ENCODE measurements at regions not wholly inside any gene's neighbourhood (a gene's known extent, or its start where the extent isn't known, plus 50 kb on each side); places are given as distances from the start of the nearest gene placed in this dataset.
A peak's percentile ranks its signal among the peaks of the same experiment; 100 is the strongest.

DNA sequence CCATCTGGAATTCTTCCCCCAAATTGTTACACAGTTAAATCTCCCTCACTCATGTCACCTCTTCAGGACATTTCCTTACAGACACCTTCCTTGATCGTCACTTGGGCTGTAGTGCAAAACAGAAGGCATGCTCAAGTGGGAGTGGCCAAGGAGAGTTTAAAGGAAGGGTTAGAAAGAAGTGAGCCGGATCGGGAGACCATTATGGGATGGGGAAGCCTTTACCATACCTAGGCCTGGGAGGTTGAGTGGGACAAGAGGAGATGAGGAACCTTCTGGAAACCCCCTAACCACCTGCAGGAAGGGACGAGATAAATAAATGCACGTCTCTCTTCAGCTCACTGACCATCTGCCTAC lies 102.7 kb downstream of the UCHL1 start:
- CTCF ChIA-PET, result no interaction called here
- BruUV-seq (replicated peaks), result no TSS peak
- peak overlapping the region; percentile 65 for H3K27ac Mint-ChIP-seq (ENCODE audit: unreplicated experiment)
- DNase-seq, result no peak
- intact Hi-C loops (cut with micrococcal nuclease; ENCODE audit: unreplicated experiment), result no loop called here
- no peaks in the 10 kb centered on the region for H3K9me3 Mint-ChIP-seq (ENCODE audit: low read depth, unreplicated experiment)
- peak overlapping the region; percentile 91 for H3K4me3 Mint-ChIP-seq (ENCODE audit: low read depth, unreplicated experiment)
- TF ChIP-seq, protein P1, sequence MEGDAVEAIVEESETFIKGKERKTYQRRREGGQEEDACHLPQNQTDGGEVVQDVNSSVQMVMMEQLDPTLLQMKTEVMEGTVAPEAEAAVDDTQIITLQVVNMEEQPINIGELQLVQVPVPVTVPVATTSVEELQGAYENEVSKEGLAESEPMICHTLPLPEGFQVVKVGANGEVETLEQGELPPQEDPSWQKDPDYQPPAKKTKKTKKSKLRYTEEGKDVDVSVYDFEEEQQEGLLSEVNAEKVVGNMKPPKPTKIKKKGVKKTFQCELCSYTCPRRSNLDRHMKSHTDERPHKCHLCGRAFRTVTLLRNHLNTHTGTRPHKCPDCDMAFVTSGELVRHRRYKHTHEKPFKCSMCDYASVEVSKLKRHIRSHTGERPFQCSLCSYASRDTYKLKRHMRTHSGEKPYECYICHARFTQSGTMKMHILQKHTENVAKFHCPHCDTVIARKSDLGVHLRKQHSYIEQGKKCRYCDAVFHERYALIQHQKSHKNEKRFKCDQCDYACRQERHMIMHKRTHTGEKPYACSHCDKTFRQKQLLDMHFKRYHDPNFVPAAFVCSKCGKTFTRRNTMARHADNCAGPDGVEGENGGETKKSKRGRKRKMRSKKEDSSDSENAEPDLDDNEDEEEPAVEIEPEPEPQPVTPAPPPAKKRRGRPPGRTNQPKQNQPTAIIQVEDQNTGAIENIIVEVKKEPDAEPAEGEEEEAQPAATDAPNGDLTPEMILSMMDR (IDR thresholded peaks at IDR 0.05; ENCODE audit: unreplicated experiment), result no peak
- no peaks in the 10 kb centered on the region for H3K27me3 Mint-ChIP-seq (ENCODE audit: unreplicated experiment)
- H3K36me3 Mint-ChIP-seq (ENCODE audit: insufficient read depth, unreplicated experiment), result peaks cover 40% of the 10 kb centered on the region
- H3K4me1 Mint-ChIP-seq (ENCODE audit: low read depth, unreplicated experiment), result peaks cover 12% of the 10 kb centered on the region

DNA sequence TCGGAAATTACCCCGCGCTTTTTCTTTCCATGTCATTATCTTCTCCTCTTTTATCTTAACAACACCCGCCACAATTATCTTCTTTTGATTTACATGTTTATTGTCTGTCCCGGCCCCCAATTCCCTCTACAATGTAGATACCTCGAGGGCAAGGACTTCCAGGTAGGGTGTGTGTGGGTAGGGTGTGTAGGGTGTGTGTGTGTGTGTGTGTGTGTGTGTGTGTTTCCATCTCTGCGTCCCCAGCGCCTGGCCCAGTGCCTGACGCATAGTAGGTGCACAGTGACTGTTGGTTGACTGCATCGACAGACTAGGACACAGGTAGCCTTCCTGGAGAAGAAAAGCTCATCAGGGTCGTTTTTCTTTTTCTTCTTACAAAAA lies 103.1 kb downstream of the UCHL1 start:
- Mint-ChIP-seq H3K9me3 (ENCODE audit: low read depth, unreplicated experiment) (no peaks in the 10 kb centered on the region), H3K4me1 (ENCODE audit: low read depth, unreplicated experiment) (peaks cover 17% of the 10 kb centered on the region), H3K4me3 (ENCODE audit: low read depth, unreplicated experiment) (peak overlapping the region; percentile 91), H3K27ac (ENCODE audit: unreplicated experiment) (peak overlapping the region; percentile 65), H3K27me3 (ENCODE audit: unreplicated experiment) (no peaks in the 10 kb centered on the region), H3K36me3 (ENCODE audit: insufficient read depth, unreplicated experiment) (peaks cover 42% of the 10 kb centered on the region)
- intact Hi-C loops (cut with micrococcal nuclease; ENCODE audit: unreplicated experiment), result loop anchor here (2.0 to 5.0 kb wide), 4 partner anchors 72 to 287 kb away; no protein-coding TSS in a partner anchor
- TF ChIP-seq, protein P1 (IDR thresholded peaks at IDR 0.05; ENCODE audit: unreplicated experiment), result no peak
- no peak for DNase-seq
- no TSS peak for BruUV-seq (replicated peaks)
- CTCF ChIA-PET, result interaction anchor here (0.7 kb wide), 1 partner anchor 41 kb away, joined by 4 read pairs; no protein-coding TSS in a partner anchor

DNA sequence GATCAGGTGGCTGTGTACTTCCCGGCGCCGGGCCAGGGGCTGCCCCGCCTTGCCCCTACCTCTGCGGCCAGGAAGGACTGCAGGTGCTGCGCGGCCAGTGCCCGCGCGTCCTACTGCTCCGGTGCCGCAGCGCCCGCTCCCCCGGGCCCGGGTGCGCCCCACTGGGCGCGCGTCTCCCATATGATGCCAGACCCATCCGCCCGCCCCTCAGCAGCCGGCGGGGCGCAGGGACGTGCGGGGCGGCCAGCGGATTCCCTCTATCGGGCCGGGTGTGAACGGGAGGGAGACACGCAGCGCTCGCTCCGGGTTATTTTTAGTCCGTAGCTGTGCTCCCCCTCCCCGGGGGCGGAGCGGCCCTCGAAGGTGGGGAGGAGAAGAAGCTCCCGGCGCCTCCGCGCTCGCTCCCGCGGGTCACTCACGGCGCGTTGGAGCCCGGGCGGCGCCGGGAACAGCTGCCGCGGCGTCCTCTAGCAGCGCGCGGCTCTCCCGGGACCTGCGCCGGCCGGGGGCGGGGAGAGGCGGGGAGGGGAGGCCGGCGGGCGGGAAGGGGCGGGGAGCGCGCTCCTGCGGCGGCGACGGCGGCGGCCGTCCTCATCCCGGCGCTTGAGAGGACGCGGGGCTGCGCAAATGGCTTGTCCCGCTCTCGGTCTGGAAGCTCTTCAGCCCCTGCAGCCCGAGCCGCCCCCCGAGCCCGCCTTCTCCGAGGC lies 103.6 kb downstream of the UCHL1 start:
- peak; percentile 67 for DNase-seq
- Mint-ChIP-seq H3K27ac (ENCODE audit: unreplicated experiment) (peak overlapping the region; percentile 65), H3K9me3 (ENCODE audit: low read depth, unreplicated experiment) (no peaks in the 10 kb centered on the region), H3K36me3 (ENCODE audit: insufficient read depth, unreplicated experiment) (peaks cover 44% of the 10 kb centered on the region), H3K27me3 (ENCODE audit: unreplicated experiment) (no peaks in the 10 kb centered on the region), H3K4me1 (ENCODE audit: low read depth, unreplicated experiment) (peaks cover 21% of the 10 kb centered on the region), H3K4me3 (ENCODE audit: low read depth, unreplicated experiment) (peak overlapping the region; percentile 91)
- intact Hi-C loops (cut with micrococcal nuclease; ENCODE audit: unreplicated experiment), result loop anchor here (2.0 to 5.0 kb wide), 4 partner anchors 72 to 287 kb away; no protein-coding TSS in a partner anchor
- no TSS peak for BruUV-seq (replicated peaks)
- CTCF ChIA-PET, result interaction anchor here (0.7 kb wide), 1 partner anchor 42 kb away, joined by 4 read pairs; no protein-coding TSS in a partner anchor
- TF ChIP-seq, protein P1 (IDR thresholded peaks at IDR 0.05; ENCODE audit: unreplicated experiment), result no peak

DNA sequence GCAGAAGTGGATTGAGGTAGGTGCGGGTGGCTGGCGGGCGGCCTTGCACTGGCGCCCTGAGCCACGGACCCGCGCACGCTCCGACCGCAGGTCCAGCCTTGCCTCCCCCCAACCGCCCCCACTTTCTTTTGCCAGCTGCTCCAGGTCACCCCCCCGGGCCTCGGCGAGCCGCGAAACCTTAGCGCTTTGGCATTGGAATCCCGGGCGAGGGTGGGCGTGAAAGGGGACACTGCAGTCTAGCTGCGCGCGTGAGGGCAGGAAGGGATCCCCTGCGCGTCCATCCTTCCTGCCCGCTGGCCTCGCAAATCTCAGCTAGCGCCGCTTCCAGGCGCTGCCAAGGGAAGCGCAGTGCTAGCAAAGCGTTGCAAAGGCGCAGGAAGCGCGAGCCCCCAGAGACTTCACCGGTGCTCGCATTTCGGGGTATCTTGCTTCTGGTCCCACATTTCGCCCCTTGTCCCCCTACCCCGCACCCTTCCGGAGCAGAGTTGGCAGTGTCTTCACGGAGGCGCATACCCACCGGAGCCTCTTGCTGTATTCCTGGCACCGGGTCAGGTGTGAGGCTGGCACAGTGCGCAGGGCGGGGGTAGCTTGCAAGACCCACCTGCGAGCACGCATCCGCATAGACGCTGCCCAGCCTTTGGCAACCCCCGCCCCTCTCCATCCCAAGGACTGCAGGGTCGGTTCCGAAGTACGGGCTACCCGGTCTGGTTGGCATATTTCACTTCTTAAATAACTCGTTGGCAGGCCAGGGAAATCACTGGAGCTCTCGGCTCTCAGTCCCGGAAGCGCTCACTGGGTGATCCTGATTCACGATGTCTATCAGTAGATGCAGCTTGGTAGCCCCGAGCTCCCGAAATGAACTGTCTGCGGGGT lies 104.4 kb downstream of the UCHL1 start:
- H3K36me3 Mint-ChIP-seq (ENCODE audit: insufficient read depth, unreplicated experiment), result peaks cover 44% of the 10 kb centered on the region
- no TSS peak for BruUV-seq (replicated peaks)
- intact Hi-C loops (cut with micrococcal nuclease; ENCODE audit: unreplicated experiment), result loop anchor here (2.0 to 5.0 kb wide), 4 partner anchors 71 to 286 kb away; no protein-coding TSS in a partner anchor
- peak overlapping the region; percentile 72 for H3K27ac Mint-ChIP-seq (ENCODE audit: unreplicated experiment)
- H3K9me3 Mint-ChIP-seq (ENCODE audit: low read depth, unreplicated experiment), result no peaks in the 10 kb centered on the region
- TF ChIP-seq, protein P1 (IDR thresholded peaks at IDR 0.05; ENCODE audit: unreplicated experiment), result no peak
- DNase-seq, result peak; percentile 34
- peak overlapping the region; percentile 91 for H3K4me3 Mint-ChIP-seq (ENCODE audit: low read depth, unreplicated experiment)
- CTCF ChIA-PET, result interaction anchor here (0.6 to 1.5 kb wide), 5 partner anchors 82 to 302 kb away, joined by 3 to 5 read pairs (median 4); no protein-coding TSS in a partner anchor
- peaks cover 28% of the 10 kb centered on the region for H3K4me1 Mint-ChIP-seq (ENCODE audit: low read depth, unreplicated experiment)
- H3K27me3 Mint-ChIP-seq (ENCODE audit: unreplicated experiment), result no peaks in the 10 kb centered on the region
